Natural killer cell treated with Interleukin-12 subunit alpha and Interleukin-12 subunit beta and Interleukin-15 and Interleukin-18, amount 100 ng/mL, for 72 hours (primary cell): ENCODE measurements at regions not wholly inside any gene's neighbourhood (a gene's known extent, or its start where the extent isn't known, plus 50 kb on each side); places are given as distances from the start of the nearest gene placed in this dataset.
"Not testable (repeated sequence)": the region's sequence is repeated elsewhere in the genome, so short reads cannot be mapped to it uniquely, and the experiment has no call there.

Experiments used
- ATAC-seq, 2 donors: fragments of 150-1000 bp; cut with Tn5 transposase in 1 of 2; sonication (Bioruptor Pico), chemical (Tn5 transposase) in 1 of 2; 2 replicates each; pipeline ENCODE4 v1.10.0; 2021
- DNase-seq: peaks from one replicate; pipeline ENCODE4 v3.0.0; 2022; ENCODE audit warnings: low spot score
- H3K27ac Mint-ChIP-seq, 2 donors: 1 replicate in 1 of 2; 2 replicates in 1 of 2; pipeline ENCODE4 v1.8.0; 2022; ENCODE audit warnings: mixed read lengths in 2 of 2, mild to moderate bottlenecking in 1 of 2, moderate library complexity in 1 of 2
- H3K27me3 Mint-ChIP-seq, 2 donors: 1 replicate in 1 of 2; 2 replicates in 1 of 2; pipeline ENCODE4 v1.8.0; 2022; ENCODE audit warnings: mixed read lengths in 2 of 2
- H3K36me3 Mint-ChIP-seq: one replicate; pipeline ENCODE4 v1.8.0; 2022; ENCODE audit warnings: mixed read lengths
- H3K4me1 Mint-ChIP-seq, 2 donors: 1 replicate in 1 of 2; 2 replicates in 1 of 2; pipeline ENCODE4 v1.8.0; 2022; ENCODE audit warnings: low read depth in 2 of 2, mixed read lengths in 2 of 2, mild to moderate bottlenecking in 1 of 2
- H3K4me3 Mint-ChIP-seq: one replicate; pipeline ENCODE4 v1.8.0; 2022; ENCODE audit warnings: mixed read lengths
- H3K9me3 Mint-ChIP-seq: 2 replicates; pipeline ENCODE4 v1.8.0; 2022; ENCODE audit warnings: mixed read lengths

GRCh38 chr3:106936337-106936736 is 440.9 kb upstream of the CCDC54 start:
- Mint-ChIP-seq H3K4me1 (no peaks in the 10 kb centered on the region), H3K9me3 (no peaks in the 10 kb centered on the region), H3K36me3 (no peaks in the 10 kb centered on the region), H3K4me3 (no peak overlapping the region), H3K27me3 (no peaks in the 10 kb centered on the region), H3K27ac (no peak overlapping the region)
- ATAC-seq (no peak), DNase-seq (no peak)

GRCh38 chr3:106942051-106942450 is 435.2 kb upstream of the CCDC54 start:
- H3K4me3 Mint-ChIP-seq, result no peak overlapping the region
- no peaks in the 10 kb centered on the region for H3K36me3 Mint-ChIP-seq
- H3K27ac Mint-ChIP-seq, result no peak overlapping the region
- no peak for DNase-seq
- peaks cover 3% of the 10 kb centered on the region for H3K9me3 Mint-ChIP-seq
- no peaks in the 10 kb centered on the region for H3K4me1 Mint-ChIP-seq
- ATAC-seq, result no peak
- H3K27me3 Mint-ChIP-seq, result no peaks in the 10 kb centered on the region

GRCh38 chr3:106943071-106943470 is 434.2 kb upstream of the CCDC54 start:
- Mint-ChIP-seq H3K27ac (no peak overlapping the region), H3K9me3 (peaks cover 5% of the 10 kb centered on the region), H3K27me3 (no peaks in the 10 kb centered on the region), H3K4me3 (no peak overlapping the region), H3K36me3 (no peaks in the 10 kb centered on the region), H3K4me1 (no peaks in the 10 kb centered on the region)
- DNase-seq (no peak), ATAC-seq (no peak)

- Mint-ChIP-seq H3K9me3 (peaks cover 7% of the 10 kb centered on the region), H3K36me3 (no peaks in the 10 kb centered on the region), H3K4me3 (no peak overlapping the region), H3K27me3 (no peaks in the 10 kb centered on the region), H3K4me1 (no peaks in the 10 kb centered on the region), H3K27ac (no peak overlapping the region)
- DNase-seq, result no peak
- no peak for ATAC-seq
Observed at GRCh38 chr3:106945435-106945834, 431.8 kb upstream of the CCDC54 start.

GRCh38 chr3:106946866-106947265 is 430.4 kb upstream of the CCDC54 start:
- Mint-ChIP-seq H3K9me3 (peaks cover 7% of the 10 kb centered on the region), H3K36me3 (no peaks in the 10 kb centered on the region), H3K27ac (no peak overlapping the region), H3K4me3 (no peak overlapping the region), H3K4me1 (no peaks in the 10 kb centered on the region), H3K27me3 (no peaks in the 10 kb centered on the region)
- DNase-seq (no peak), ATAC-seq (no peak)

- Mint-ChIP-seq H3K36me3 (no peaks in the 10 kb centered on the region), H3K27ac (no peak overlapping the region), H3K4me3 (no peak overlapping the region), H3K4me1 (no peaks in the 10 kb centered on the region), H3K9me3 (peaks cover 7% of the 10 kb centered on the region), H3K27me3 (no peaks in the 10 kb centered on the region)
- ATAC-seq (no peak), DNase-seq (no peak)
Observed at GRCh38 chr3:106957029-106957428, 420.2 kb upstream of the CCDC54 start.

- no peak overlapping the region for H3K4me3 Mint-ChIP-seq
Observed at GRCh38 chr3:106962993-106963392, 414.2 kb upstream of the CCDC54 start.

GRCh38 chr3:106963442-106963841 is 413.8 kb upstream of the CCDC54 start:
- Mint-ChIP-seq H3K27me3 (no peaks in the 10 kb centered on the region), H3K4me3 (no peak overlapping the region), H3K27ac (no peak overlapping the region), H3K9me3 (no peaks in the 10 kb centered on the region), H3K36me3 (no peaks in the 10 kb centered on the region), H3K4me1 (no peaks in the 10 kb centered on the region)
- ATAC-seq (no peak), DNase-seq (no peak)

More at GRCh38 chr3:106962993-106963392, 414.2 kb upstream of the CCDC54 start:
- Mint-ChIP-seq H3K27me3 (no peaks in the 10 kb centered on the region), H3K27ac (no peak overlapping the region), H3K9me3 (no peaks in the 10 kb centered on the region), H3K4me1 (no peaks in the 10 kb centered on the region), H3K36me3 (no peaks in the 10 kb centered on the region)
- no peak for ATAC-seq
- DNase-seq, result no peak

GRCh38 chr3:106965307-106965706 is 411.9 kb upstream of the CCDC54 start:
- Mint-ChIP-seq H3K4me3 (no peak overlapping the region), H3K36me3 (no peaks in the 10 kb centered on the region), H3K27me3 (no peaks in the 10 kb centered on the region), H3K27ac (no peak overlapping the region), H3K4me1 (no peaks in the 10 kb centered on the region), H3K9me3 (no peaks in the 10 kb centered on the region)
- no peak for DNase-seq
- ATAC-seq, result no peak

GRCh38 chr3:106969596-106969995 is 407.6 kb upstream of the CCDC54 start:
- no peak overlapping the region for H3K27ac Mint-ChIP-seq
- no peaks in the 10 kb centered on the region for H3K36me3 Mint-ChIP-seq
- no peak overlapping the region for H3K4me3 Mint-ChIP-seq
- ATAC-seq (no peak), DNase-seq (no peak)
- no peaks in the 10 kb centered on the region for H3K27me3 Mint-ChIP-seq
- H3K9me3 Mint-ChIP-seq, result peaks cover 9% of the 10 kb centered on the region
- H3K4me1 Mint-ChIP-seq, result no peaks in the 10 kb centered on the region

GRCh38 chr3:106981392-106981791 is 395.8 kb upstream of the CCDC54 start:
- ATAC-seq (no peak), DNase-seq (no peak)
- no peaks in the 10 kb centered on the region for H3K4me1 Mint-ChIP-seq
- H3K36me3 Mint-ChIP-seq, result no peaks in the 10 kb centered on the region
- H3K27me3 Mint-ChIP-seq, result no peaks in the 10 kb centered on the region
- H3K9me3 Mint-ChIP-seq, result peaks cover 3% of the 10 kb centered on the region
- no peak overlapping the region for H3K27ac Mint-ChIP-seq
- no peak overlapping the region for H3K4me3 Mint-ChIP-seq

- no peak overlapping the region for H3K4me3 Mint-ChIP-seq
- no peak overlapping the region for H3K27ac Mint-ChIP-seq
- no peaks in the 10 kb centered on the region for H3K4me1 Mint-ChIP-seq
- no peak for DNase-seq
- no peak for ATAC-seq
- no peaks in the 10 kb centered on the region for H3K36me3 Mint-ChIP-seq
- H3K9me3 Mint-ChIP-seq, result peaks cover 13% of the 10 kb centered on the region
- H3K27me3 Mint-ChIP-seq, result no peaks in the 10 kb centered on the region
Observed at GRCh38 chr3:106985721-106986120, 391.5 kb upstream of the CCDC54 start.

- not testable (repeated sequence) for H3K27me3 Mint-ChIP-seq, H3K9me3 Mint-ChIP-seq, H3K4me3 Mint-ChIP-seq, ATAC-seq, H3K4me1 Mint-ChIP-seq, DNase-seq, H3K27ac Mint-ChIP-seq, H3K36me3 Mint-ChIP-seq
Observed at GRCh38 chr3:106998841-106999682, 378.2 kb upstream of the CCDC54 start.

GRCh38 chr3:107001635-107002034 is 375.6 kb upstream of the CCDC54 start:
- DNase-seq (no peak), ATAC-seq (no peak)
- Mint-ChIP-seq H3K36me3 (no peaks in the 10 kb centered on the region), H3K27me3 (no peaks in the 10 kb centered on the region), H3K4me1 (peaks cover 0 to 3% of the 10 kb centered on the region in 2 donors), H3K4me3 (no peak overlapping the region), H3K27ac (no peak overlapping the region), H3K9me3 (peaks cover 3% of the 10 kb centered on the region)

- H3K27ac Mint-ChIP-seq, result not testable (repeated sequence)
Observed at GRCh38 chr3:107005352-107005751, 371.9 kb upstream of the CCDC54 start.

More at GRCh38 chr3:107005352-107005751, 371.9 kb upstream of the CCDC54 start:
- H3K27me3 Mint-ChIP-seq, H3K4me1 Mint-ChIP-seq, H3K36me3 Mint-ChIP-seq, H3K4me3 Mint-ChIP-seq, H3K9me3 Mint-ChIP-seq, ATAC-seq, DNase-seq: not testable (repeated sequence)
